ENCODE measurements at regions not wholly inside any gene's neighbourhood (a gene's known extent, or its start where the extent isn't known, plus 50 kb on each side); places are given as distances from the start of the nearest gene placed in this dataset.

DNA sequence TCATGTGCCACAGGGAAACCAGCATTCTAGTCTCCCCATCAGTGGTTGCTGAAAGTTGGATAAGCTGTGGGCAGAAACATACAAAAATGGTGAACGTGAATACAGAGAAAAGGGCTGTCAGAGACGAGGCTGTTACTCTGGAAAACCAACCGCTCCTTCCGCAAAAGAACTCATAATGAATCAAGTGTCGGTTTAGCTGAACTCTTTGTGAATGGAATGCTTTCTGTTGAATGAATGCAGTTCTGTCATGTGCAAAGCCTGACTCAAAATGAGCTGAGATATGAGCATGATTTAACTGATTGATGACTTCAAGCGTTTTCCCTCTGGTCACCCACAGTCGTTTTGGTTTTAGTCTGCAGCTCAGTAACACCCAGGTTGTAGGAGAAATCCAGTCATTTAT, 298.3 kb downstream of the ETS1 start:
- H3K4me1 ChIP-seq, result no peaks in the 10 kb centered on the region
- no peaks in the 10 kb centered on the region for H3K27me3 ChIP-seq
- DNase-seq (no peak), ATAC-seq (no peak)
- 45 to 61% methylated on average over 7 of the region's 7 CpGs for WGBS, 2 donors
- TF ChIP-seq, protein P1, sequence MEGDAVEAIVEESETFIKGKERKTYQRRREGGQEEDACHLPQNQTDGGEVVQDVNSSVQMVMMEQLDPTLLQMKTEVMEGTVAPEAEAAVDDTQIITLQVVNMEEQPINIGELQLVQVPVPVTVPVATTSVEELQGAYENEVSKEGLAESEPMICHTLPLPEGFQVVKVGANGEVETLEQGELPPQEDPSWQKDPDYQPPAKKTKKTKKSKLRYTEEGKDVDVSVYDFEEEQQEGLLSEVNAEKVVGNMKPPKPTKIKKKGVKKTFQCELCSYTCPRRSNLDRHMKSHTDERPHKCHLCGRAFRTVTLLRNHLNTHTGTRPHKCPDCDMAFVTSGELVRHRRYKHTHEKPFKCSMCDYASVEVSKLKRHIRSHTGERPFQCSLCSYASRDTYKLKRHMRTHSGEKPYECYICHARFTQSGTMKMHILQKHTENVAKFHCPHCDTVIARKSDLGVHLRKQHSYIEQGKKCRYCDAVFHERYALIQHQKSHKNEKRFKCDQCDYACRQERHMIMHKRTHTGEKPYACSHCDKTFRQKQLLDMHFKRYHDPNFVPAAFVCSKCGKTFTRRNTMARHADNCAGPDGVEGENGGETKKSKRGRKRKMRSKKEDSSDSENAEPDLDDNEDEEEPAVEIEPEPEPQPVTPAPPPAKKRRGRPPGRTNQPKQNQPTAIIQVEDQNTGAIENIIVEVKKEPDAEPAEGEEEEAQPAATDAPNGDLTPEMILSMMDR (IDR thresholded peaks at IDR 0.05), result no peak
- no peak for TF ChIP-seq POLR2A (IDR thresholded peaks at IDR 0.05)
- intact Hi-C loops (cut with DNase I), result no loop called here
- no peaks in the 10 kb centered on the region for H3K36me3 ChIP-seq (replicated peaks in 1 of 2; ENCODE audit: insufficient read depth in 1 of 2, low read depth in 2 of 2)
- H3K27ac ChIP-seq, result no peak overlapping the region
- no peaks in the 10 kb centered on the region for H3K9me3 ChIP-seq
- no peak overlapping the region for H3K4me3 ChIP-seq

DNA sequence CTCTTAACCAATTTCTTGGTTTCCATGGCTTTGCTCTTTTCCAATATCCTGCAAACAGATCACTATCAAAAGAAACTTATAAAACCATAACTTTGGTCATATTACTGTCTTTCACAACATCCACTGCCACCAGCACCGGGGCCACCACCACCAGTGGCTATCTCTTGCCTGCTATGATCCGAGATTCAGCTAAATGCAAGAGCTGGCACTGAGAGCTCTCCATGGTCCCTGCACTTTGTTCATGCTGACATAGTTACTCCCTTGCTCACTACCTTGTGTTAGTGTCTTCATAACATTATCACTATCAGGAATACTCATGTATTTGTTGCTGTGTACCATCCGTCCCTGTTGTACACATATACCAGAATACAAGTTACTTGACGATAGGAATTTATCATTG, 299.0 kb downstream of the ETS1 start:
- DNase-seq (no peak), ATAC-seq (no peak)
- 61 to 81% methylated on average over 4 of the region's 4 CpGs for WGBS, 2 donors
- no peak overlapping the region for H3K27ac ChIP-seq
- H3K36me3 ChIP-seq (replicated peaks in 1 of 2; ENCODE audit: insufficient read depth in 1 of 2, low read depth in 2 of 2), result no peaks in the 10 kb centered on the region
- no peak overlapping the region for H3K4me3 ChIP-seq
- TF ChIP-seq, protein P1 (IDR thresholded peaks at IDR 0.05), result no peak
- no peak for TF ChIP-seq POLR2A (IDR thresholded peaks at IDR 0.05)
- H3K4me1 ChIP-seq, result no peaks in the 10 kb centered on the region
- H3K27me3 ChIP-seq, result no peaks in the 10 kb centered on the region
- H3K9me3 ChIP-seq, result no peaks in the 10 kb centered on the region
- intact Hi-C loops (cut with DNase I), result no loop called here

DNA sequence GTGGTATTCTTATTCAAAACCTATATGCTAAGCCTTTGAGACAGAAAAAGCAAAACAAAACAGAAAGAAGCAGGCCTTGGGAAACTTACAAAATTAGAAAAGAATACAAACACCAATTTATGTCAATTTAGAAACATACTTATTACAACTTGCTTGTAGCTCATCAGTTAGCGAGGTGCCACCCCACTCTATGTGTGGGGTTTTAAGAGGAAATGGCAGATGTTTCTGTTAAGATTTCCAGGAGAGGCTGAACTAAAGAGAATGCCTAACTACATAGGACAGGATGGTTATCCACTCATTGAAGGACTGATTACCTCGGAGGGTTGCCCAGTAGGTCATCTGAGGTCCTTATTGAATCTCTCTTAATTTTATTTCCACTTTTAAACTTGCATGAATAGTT, 302.0 kb downstream of the ETS1 start:
- no peak for ATAC-seq
- Histone ChIP-seq H3K27me3 (no peaks in the 10 kb centered on the region), H3K4me3 (no peak overlapping the region), H3K4me1 (no peaks in the 10 kb centered on the region), H3K9me3 (no peaks in the 10 kb centered on the region), H3K36me3 (replicated peaks in 1 of 2; ENCODE audit: insufficient read depth in 1 of 2, low read depth in 2 of 2) (no peaks in the 10 kb centered on the region), H3K27ac (no peak overlapping the region)
- 54 to 69% methylated on average over 2 of the region's 2 CpGs for WGBS, 2 donors
- no peak for DNase-seq
- intact Hi-C loops (cut with DNase I), result no loop called here
- TF ChIP-seq POLR2A (IDR thresholded peaks at IDR 0.05), result no peak
- TF ChIP-seq, protein P1 (IDR thresholded peaks at IDR 0.05), result no peak

DNA sequence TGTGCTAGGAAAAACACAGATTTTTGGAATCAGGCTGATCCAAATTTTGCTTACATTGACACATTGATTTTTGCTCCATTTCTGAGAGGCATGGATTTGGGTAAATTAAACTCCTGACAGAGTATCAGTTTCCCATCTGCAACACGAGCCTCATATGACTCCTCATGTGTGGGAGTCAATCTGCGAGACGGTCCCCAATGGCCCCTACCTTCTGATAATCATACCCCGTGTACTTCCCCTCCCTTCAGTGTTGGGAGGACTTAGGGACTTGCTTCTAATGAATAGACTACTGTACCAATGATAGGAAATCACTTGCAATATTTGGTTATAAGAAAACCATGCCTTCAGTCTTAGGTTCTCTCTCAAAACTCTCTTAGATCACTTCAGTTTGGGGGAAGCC, 302.7 kb downstream of the ETS1 start:
- no peak overlapping the region for H3K27ac ChIP-seq
- no peak overlapping the region for H3K4me3 ChIP-seq
- ATAC-seq (no peak), DNase-seq (no peak)
- 74 to 81% methylated on average over 4 of the region's 4 CpGs for WGBS, 2 donors
- no peak for TF ChIP-seq POLR2A (IDR thresholded peaks at IDR 0.05)
- TF ChIP-seq, protein P1 (IDR thresholded peaks at IDR 0.05), result no peak
- no peaks in the 10 kb centered on the region for H3K4me1 ChIP-seq
- no peaks in the 10 kb centered on the region for H3K27me3 ChIP-seq
- intact Hi-C loops (cut with DNase I), result no loop called here
- H3K36me3 ChIP-seq (replicated peaks in 1 of 2; ENCODE audit: insufficient read depth in 1 of 2, low read depth in 2 of 2), result no peaks in the 10 kb centered on the region
- H3K9me3 ChIP-seq, result no peaks in the 10 kb centered on the region

DNA sequence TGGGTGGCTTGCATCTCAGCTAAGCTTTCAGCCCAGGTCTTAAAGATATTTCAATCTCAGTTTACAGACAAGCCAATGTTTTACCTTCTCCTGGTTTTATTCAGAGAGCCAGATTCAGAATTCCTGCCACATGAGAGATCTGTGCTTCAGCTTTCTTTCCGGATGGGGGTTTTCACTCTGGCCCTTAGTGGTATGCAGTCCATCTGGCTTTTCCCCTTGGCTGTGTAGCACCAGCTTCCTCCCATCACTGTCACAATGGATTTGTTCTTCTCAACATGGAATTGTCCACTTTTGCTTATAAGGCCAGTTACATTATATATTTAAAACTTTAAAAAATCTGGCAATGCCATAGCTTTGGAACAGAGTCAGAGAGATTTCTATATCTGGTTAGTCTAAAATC, 303.9 kb downstream of the ETS1 start:
- no peaks in the 10 kb centered on the region for H3K4me1 ChIP-seq
- H3K4me3 ChIP-seq, result no peak overlapping the region
- no peak overlapping the region for H3K27ac ChIP-seq
- WGBS, 2 donors, result 57 to 65% methylated on average over 1 of the region's 1 CpG
- ATAC-seq, result no peak
- H3K36me3 ChIP-seq (replicated peaks in 1 of 2; ENCODE audit: insufficient read depth in 1 of 2, low read depth in 2 of 2), result no peaks in the 10 kb centered on the region
- DNase-seq, result no peak
- no peaks in the 10 kb centered on the region for H3K27me3 ChIP-seq
- no peaks in the 10 kb centered on the region for H3K9me3 ChIP-seq
- intact Hi-C loops (cut with DNase I), result no loop called here
- TF ChIP-seq, protein P1 (IDR thresholded peaks at IDR 0.05), result no peak
- no peak for TF ChIP-seq POLR2A (IDR thresholded peaks at IDR 0.05)

Measured in body of pancreas (tissue), 4 donors.